ACC112 (cell line): ENCODE measurements at regions not wholly inside any gene's neighbourhood (a gene's known extent, or its start where the extent isn't known, plus 50 kb on each side); places are given as distances from the start of the nearest gene placed in this dataset.
"Not testable (repeated sequence)": the region's sequence is repeated elsewhere in the genome, so short reads cannot be mapped to it uniquely, and the experiment has no call there.

ENCODE experiments used
- H2AFZ ChIP-seq: fragments of 200-600 bp; sonication (generic); one replicate; pipeline ENCODE4 v1.6.0; 2017; ENCODE audit warnings: antibody characterized with exemption, low read length; ENCODE audit not compliant: unreplicated experiment
- H3K27ac ChIP-seq: fragments of 200-600 bp; sonication (generic); 2 replicates; pipeline ENCODE4 v1.5.1; 2014; ENCODE audit warnings: low read depth, mild to moderate bottlenecking, antibody characterized with exemption, low read length, moderate library complexity
- H3K27me3 ChIP-seq: fragments of 200-600 bp; sonication (generic); 2 replicates; pipeline ENCODE4 v1.6.1; 2014; ENCODE audit warnings: mild to moderate bottlenecking, antibody characterized with exemption, low read length, moderate library complexity, mixed read lengths; ENCODE audit not compliant: insufficient read depth
- H3K36me3 ChIP-seq: fragments of 200-600 bp; sonication (generic); 2 replicates; pipeline ENCODE4 v1.6.1; 2016; ENCODE audit warnings: mild to moderate bottlenecking, antibody characterized with exemption, low read length, moderate library complexity, mixed read lengths; ENCODE audit not compliant: insufficient read depth
- H3K4me1 ChIP-seq: fragments of 200-600 bp; sonication (generic); one replicate; pipeline ENCODE4 v1.6.1; 2016; ENCODE audit warnings: low read length, mixed read lengths; ENCODE audit not compliant: insufficient read depth, unreplicated experiment, control insufficient read depth
- H3K4me3 ChIP-seq: fragments of 200-600 bp; sonication (generic); 2 replicates; pipeline ENCODE4 v1.5.1; 2014; ENCODE audit warnings: mild to moderate bottlenecking, low read depth, low read length
- H3K79me2 ChIP-seq: fragments of 200-600 bp; sonication (generic); one replicate; pipeline ENCODE4 v1.6.0; 2016; ENCODE audit warnings: low read length; ENCODE audit not compliant: control insufficient read depth, unreplicated experiment, insufficient read depth

DNA sequence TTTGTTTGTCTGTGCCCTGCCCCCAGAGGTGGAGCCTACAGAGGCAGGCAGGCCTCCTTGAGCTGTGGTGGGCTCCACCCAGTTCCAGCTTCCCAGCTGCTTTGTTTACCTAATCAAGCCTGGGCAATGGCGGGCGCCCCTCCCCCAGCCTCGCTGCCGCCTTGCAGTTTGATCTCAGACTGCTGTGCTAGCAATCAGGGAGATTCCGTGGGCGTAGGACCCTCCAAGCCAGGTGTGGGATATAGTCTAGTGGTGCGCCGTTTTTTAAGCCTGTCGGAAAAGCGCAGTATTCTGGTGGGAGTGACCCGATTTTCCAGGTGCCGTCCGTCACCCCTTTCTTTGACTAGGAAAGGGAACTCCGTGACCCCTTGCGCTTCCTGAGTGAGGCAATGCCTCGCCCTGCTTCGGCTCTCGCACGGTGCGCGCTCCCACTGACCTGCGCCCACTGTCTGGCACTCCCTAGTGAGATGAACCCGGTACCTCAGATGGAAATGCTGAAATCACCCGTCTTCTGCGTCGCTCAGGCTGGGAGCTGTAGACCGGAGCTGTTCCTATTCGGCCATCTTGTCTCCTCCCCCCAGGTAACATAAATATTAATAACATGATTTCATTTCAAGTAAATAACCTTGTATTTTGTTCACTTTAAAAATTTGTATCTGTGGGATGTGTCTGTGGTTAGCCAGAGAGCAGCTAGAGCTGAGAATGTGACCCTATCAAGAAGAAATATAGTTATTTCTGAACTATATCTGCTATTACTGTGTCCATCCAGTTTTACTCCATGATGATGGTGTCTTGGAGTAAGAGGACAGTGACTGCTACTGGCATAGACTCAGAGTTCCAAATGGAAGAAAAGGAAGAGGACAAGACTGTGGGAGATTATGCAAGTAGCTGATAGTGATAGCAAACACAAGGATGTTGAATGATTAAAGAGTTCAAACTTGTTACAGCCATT is 305.1 kb upstream of the TCF4 start:
- H2AFZ ChIP-seq, H3K4me3 ChIP-seq, H3K27me3 ChIP-seq, H3K36me3 ChIP-seq, H3K4me1 ChIP-seq, H3K79me2 ChIP-seq, H3K27ac ChIP-seq: not testable (repeated sequence)

DNA sequence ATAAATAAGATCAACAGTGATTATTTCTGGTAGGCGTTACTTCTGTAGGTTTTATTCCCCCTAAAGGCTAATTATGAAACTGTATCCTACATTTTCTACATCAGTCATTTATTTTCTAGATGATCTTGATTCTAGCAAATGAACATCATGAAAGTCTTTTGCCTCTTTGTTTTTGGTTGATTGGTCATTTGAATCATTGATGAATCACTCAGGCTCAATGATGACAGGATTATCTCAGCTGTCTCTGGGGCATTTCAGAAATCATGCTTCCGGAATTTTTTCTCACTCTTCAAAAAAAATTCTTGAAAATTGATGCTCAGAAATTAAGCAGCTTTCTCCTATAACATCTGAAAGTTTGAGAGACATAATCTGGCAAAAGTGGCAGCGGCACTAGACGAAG is 298.9 kb upstream of the TCF4 start:
- Histone ChIP-seq H2AFZ (no peak overlapping the region), H3K4me3 (no peak overlapping the region), H3K36me3 (no peaks in the 10 kb centered on the region), H3K27ac (no peak overlapping the region), H3K79me2 (no peaks in the 10 kb centered on the region), H3K27me3 (no peaks in the 10 kb centered on the region), H3K4me1 (no peaks in the 10 kb centered on the region)

DNA sequence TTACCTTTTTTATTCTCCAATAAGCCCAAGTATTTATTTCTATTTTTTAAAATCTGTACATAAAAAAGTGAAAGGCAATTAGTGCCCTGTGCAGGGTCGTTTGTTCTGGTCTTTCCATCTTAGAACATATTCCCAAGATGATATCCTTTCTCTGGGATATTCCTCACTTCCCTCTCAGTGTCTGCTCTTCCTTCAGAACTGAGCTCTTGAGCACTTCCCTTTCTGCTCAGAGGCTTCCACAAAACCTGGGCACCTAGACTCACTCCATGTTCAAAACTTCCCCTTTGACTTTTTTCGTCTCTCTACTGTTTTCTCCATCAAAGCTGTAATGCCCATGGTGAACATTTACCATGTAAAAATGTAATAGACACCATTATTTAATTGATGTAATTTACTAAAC is 296.5 kb upstream of the TCF4 start:
- Histone ChIP-seq H3K4me1 (no peaks in the 10 kb centered on the region), H2AFZ (no peak overlapping the region), H3K4me3 (no peak overlapping the region), H3K27me3 (no peaks in the 10 kb centered on the region; the same call in 1 of the 2 replicates), H3K79me2 (no peaks in the 10 kb centered on the region), H3K36me3 (no peaks in the 10 kb centered on the region), H3K27ac (no peak overlapping the region)

DNA sequence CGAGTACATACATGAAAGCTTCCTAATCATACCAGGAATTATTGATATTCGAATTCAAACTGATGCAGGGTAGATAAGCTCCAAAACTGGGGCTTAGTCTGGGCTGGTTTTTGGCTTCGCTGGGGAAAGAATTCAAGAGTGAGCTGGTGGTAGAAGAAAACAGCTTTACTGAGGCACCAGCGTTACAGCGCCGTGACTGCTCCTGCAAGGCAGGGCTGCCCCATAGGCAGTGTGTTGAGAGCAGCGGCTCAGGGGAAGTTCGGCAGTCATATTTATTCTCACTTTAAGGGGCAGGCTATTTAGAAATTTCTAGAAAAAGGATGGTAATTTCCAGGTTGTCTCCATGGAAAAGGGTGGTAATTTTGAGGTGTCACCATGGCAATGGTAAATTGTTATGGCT is 292.6 kb upstream of the TCF4 start:
- Histone ChIP-seq H3K27me3 (no peaks in the 10 kb centered on the region; the same call in 1 of the 2 replicates), H3K4me3 (no peak overlapping the region), H3K79me2 (no peaks in the 10 kb centered on the region), H3K27ac (no peak overlapping the region), H2AFZ (no peak overlapping the region), H3K36me3 (no peaks in the 10 kb centered on the region), H3K4me1 (no peaks in the 10 kb centered on the region)

DNA sequence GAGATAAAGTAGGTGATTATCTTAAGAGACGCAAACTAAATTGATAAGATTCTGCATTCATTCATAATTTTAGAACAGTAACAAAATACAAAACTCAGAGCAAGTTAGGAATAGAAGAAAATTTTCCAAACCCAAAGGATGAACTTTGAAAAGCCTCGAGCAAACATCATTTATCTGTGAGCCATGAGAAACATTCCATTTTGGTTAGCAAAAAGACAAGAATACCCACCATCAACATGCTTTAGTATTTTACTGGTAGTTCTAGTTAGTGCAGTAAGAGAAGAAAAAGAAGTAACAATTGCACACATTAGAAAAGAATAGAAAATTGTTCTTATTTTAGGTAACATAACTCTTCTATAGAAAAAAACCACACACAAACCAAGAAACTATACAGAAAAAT is 291.3 kb upstream of the TCF4 start:
- no peak overlapping the region for H2AFZ ChIP-seq
- H3K4me3 ChIP-seq: no peak overlapping the region
- no peaks in the 10 kb centered on the region; the same call in 1 of the 2 replicates for H3K27me3 ChIP-seq
- no peak overlapping the region for H3K27ac ChIP-seq
- H3K36me3 ChIP-seq: no peaks in the 10 kb centered on the region
- H3K79me2 ChIP-seq: no peaks in the 10 kb centered on the region
- H3K4me1 ChIP-seq: no peaks in the 10 kb centered on the region

DNA sequence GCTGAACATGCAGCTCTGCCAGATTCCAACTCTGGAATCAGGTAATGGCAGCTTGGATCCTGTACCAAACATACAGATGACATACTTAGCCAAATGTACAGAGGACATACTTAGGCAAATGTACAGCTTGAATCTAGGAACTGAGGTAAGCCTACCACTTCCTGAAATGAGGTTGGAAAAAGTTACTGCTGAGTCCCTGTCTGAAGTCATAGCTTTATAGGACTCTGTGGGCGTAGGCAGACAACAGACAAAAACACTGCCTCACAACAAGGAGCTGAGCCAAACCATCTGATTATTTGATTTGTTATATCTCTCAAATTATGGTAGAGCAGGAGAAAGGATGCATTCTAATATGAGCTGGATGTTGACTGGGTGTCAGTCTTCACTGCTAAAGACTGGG is 290.2 kb upstream of the TCF4 start:
- H3K27ac ChIP-seq: no peak overlapping the region
- no peaks in the 10 kb centered on the region; the same call in 1 of the 2 replicates for H3K27me3 ChIP-seq
- H3K36me3 ChIP-seq: no peaks in the 10 kb centered on the region
- H3K4me1 ChIP-seq: no peaks in the 10 kb centered on the region
- no peak overlapping the region for H2AFZ ChIP-seq
- H3K79me2 ChIP-seq: no peaks in the 10 kb centered on the region
- H3K4me3 ChIP-seq: no peak overlapping the region

DNA sequence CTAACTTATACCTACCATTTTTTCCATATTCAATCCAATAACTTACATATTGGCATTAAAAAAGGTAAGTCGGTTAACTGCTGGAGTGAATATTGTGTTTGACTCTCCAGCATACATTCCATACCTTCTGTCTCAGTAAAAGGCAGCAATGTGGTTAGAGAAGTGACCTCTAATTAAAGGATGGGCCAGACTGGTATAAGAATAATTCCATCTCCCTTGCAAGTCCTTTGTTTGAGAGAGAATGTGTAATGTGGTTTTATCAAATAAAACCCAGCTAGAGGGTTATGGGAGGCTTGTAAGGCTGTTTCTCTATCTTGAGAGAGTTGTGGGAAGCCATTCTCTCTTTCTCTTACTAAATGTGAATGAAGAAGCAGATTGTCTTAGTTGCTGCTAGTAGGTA is 289.3 kb upstream of the TCF4 start:
- Histone ChIP-seq H3K27ac (no peak overlapping the region), H3K4me3 (no peak overlapping the region), H3K4me1 (no peaks in the 10 kb centered on the region), H3K27me3 (no peaks in the 10 kb centered on the region; the same call in 1 of the 2 replicates), H2AFZ (no peak overlapping the region), H3K79me2 (no peaks in the 10 kb centered on the region), H3K36me3 (no peaks in the 10 kb centered on the region)

DNA sequence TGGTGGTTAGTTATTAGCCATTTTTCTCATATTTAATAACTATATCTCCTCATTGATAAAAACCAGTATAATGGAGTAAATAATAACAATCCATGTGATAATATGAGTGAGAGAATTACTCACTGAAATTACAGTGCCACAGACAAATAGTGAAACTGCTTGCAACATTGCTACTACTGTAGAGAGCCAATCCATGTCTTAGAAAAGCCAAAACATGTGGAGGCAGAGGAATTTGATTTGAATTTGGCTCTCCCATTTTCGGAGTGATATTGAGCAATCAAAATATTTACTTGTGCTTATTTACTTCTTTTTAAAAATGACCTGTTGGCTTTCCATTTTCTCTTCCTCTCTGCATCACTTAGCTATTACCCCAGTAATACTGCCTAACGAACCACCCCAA is 288.3 kb upstream of the TCF4 start:
- Histone ChIP-seq H3K27ac (no peak overlapping the region), H3K27me3 (no peaks in the 10 kb centered on the region; the same call in 1 of the 2 replicates), H3K4me3 (no peak overlapping the region), H3K36me3 (no peaks in the 10 kb centered on the region), H3K79me2 (no peaks in the 10 kb centered on the region), H3K4me1 (no peaks in the 10 kb centered on the region), H2AFZ (no peak overlapping the region)

DNA sequence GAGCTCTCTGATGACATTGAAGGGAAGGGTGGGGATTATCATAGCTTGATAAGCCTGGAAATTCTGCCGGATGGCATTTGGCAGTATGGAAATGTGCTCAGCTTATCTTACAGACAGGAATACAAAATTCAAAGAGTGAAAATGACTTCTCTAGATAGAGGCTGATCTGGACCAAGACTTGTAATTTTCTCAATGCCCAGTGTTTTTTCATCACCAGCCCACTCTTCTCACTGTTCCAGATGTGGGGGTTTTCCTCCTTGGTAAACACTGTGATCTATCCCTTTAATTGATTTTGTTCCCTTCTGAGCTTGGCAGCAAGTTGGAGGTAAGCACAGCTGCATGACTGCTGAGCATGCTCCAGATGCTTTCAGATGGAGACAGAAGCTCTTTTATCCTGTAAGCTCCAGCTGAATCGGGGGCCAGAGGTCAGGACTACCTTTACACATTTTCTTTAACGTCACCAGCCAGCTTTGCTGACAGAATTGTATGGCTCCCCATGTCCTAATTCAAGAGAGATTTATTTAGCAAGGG is 287.4 kb upstream of the TCF4 start:
- Histone ChIP-seq H3K79me2 (no peaks in the 10 kb centered on the region), H3K4me1 (peaks cover 3% of the 10 kb centered on the region), H2AFZ (no peak overlapping the region), H3K36me3 (no peaks in the 10 kb centered on the region), H3K4me3 (no peak overlapping the region), H3K27ac (no peak overlapping the region), H3K27me3 (no peaks in the 10 kb centered on the region; the same call in 1 of the 2 replicates)

DNA sequence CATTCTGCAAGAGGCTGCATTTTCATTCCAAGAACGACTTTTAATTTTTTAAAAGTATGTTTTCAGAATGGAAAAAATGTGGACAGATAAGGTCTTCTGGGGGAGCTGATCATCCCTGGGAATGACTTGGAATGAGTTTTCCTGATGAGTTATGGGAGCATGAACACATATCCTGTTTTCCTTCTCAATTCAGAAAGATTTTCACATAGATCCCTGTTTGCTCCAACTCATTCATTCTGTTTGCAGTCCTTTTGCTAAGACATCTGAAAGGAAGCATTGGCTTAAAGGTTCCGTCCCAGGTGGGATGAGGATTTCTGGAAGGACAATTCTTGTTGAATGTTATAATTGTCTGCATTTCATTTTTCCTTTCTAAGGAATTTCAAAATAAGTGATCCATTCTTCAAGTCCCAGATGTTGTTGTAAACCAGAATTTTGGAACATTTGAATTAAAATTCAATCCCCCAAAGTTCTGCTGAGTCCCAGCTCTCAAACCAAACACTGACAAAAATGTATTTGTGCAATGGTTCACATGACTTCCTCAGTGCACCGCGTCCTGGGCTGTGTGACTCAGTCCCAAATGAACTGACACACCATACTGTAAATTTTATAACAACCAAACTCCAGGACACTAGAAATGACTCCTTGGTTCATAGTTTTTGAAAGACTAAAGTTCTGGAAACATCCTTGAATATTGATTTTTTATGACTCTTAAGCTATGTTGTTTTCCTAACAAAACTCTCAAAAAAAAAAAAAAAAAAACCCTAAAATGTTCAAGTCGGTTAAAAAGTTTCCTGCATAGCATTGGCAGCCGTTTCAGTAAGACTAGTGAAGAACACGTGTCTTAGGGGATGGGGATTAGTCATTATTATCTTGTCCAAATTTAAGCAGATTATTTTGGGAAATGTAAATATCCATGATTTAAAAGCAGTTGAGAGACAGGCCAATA is 281.8 kb upstream of the TCF4 start:
- no peaks in the 10 kb centered on the region for H3K27me3 ChIP-seq
- H3K36me3 ChIP-seq: no peaks in the 10 kb centered on the region
- peaks cover 27% of the 10 kb centered on the region for H3K4me1 ChIP-seq
- no peaks in the 10 kb centered on the region for H3K79me2 ChIP-seq
- H2AFZ ChIP-seq: peak overlapping the region; percentile 70
- peak overlapping the region; percentile 33; the same call in 1 of the 2 replicates for H3K4me3 ChIP-seq
- H3K27ac ChIP-seq: peak overlapping the region; percentile 39
